ENCODE measurements at regions not wholly inside any gene's neighbourhood (a gene's known extent, or its start where the extent isn't known, plus 50 kb on each side); places are given as distances from the start of the nearest gene placed in this dataset.

GRCh38 chr3:99545941-99546580, 92.3 kb upstream of the COL8A1 start:
- H3K9ac ChIP-seq (ENCODE audit: low read length in 3 of 3): no peak overlapping the region
- DNase-seq (peak in 1 of 5 donors; percentile 21), FAIRE-seq (no peak)
- no peak overlapping the region for H3K4me3 ChIP-seq (ENCODE audit: low read length in 3 of 3)
- no peaks in the 10 kb centered on the region for H3K27me3 ChIP-seq (ENCODE audit: control insufficient read depth, insufficient read depth, low read length)
- H3K9me3 ChIP-seq (ENCODE audit: control insufficient read depth in 2 of 3, insufficient read depth in 1 of 3, low read length in 3 of 3): no peaks in the 10 kb centered on the region
- TF ChIP-seq CTCF (IDR thresholded peaks at IDR 0.05; ENCODE audit: borderline replicate concordance, extremely low read depth, insufficient read depth): no peak
- no peak overlapping the region for H3K27ac ChIP-seq (ENCODE audit: low read depth in 2 of 2, low read length in 2 of 2)
- H3K36me3 ChIP-seq (ENCODE audit: control insufficient read depth in 2 of 3, insufficient read depth in 3 of 3, low read length in 3 of 3): no peaks in the 10 kb centered on the region
- H3K4me1 ChIP-seq (ENCODE audit: control insufficient read depth in 2 of 3, insufficient read depth in 2 of 3, low read depth in 1 of 3, low read length in 3 of 3): peaks cover 0 to 4% (median 2%) of the 10 kb centered on the region in 3 donors
- intact Hi-C loops (cut with DNase I): no loop called here

GRCh38 chr3:99544786-99545281, 93.6 kb upstream of the COL8A1 start:
- Histone ChIP-seq H3K4me3 (ENCODE audit: low read length in 3 of 3) (no peak overlapping the region), H3K9ac (ENCODE audit: low read length in 3 of 3) (no peak overlapping the region), H3K36me3 (ENCODE audit: control insufficient read depth in 2 of 3, insufficient read depth in 3 of 3, low read length in 3 of 3) (no peaks in the 10 kb centered on the region), H3K9me3 (ENCODE audit: control insufficient read depth in 2 of 3, insufficient read depth in 1 of 3, low read length in 3 of 3) (no peaks in the 10 kb centered on the region), H3K27ac (ENCODE audit: low read depth in 2 of 2, low read length in 2 of 2) (no peak overlapping the region), H3K4me1 (ENCODE audit: control insufficient read depth in 2 of 3, insufficient read depth in 2 of 3, low read depth in 1 of 3, low read length in 3 of 3) (peaks cover 0 to 4% (median 2%) of the 10 kb centered on the region in 3 donors), H3K27me3 (ENCODE audit: control insufficient read depth, insufficient read depth, low read length) (no peaks in the 10 kb centered on the region)
- DNase-seq (peak in 2 of 5 donors; percentile 65 to 75), FAIRE-seq (no peak)
- intact Hi-C loops (cut with DNase I): no loop called here
- TF ChIP-seq CTCF (IDR thresholded peaks at IDR 0.05; ENCODE audit: borderline replicate concordance, extremely low read depth, insufficient read depth): no peak

- FAIRE-seq (no peak), DNase-seq (no peak)
- Histone ChIP-seq H3K27ac (ENCODE audit: low read depth in 2 of 2, low read length in 2 of 2) (no peak overlapping the region), H3K27me3 (ENCODE audit: control insufficient read depth, insufficient read depth, low read length) (no peaks in the 10 kb centered on the region), H3K9ac (ENCODE audit: low read length in 3 of 3) (no peak overlapping the region), H3K4me1 (ENCODE audit: control insufficient read depth in 2 of 3, insufficient read depth in 2 of 3, low read depth in 1 of 3, low read length in 3 of 3) (peaks cover 0 to 4% (median 2%) of the 10 kb centered on the region in 3 donors), H3K9me3 (ENCODE audit: control insufficient read depth in 2 of 3, insufficient read depth in 1 of 3, low read length in 3 of 3) (no peaks in the 10 kb centered on the region), H3K4me3 (ENCODE audit: low read length in 3 of 3) (no peak overlapping the region), H3K36me3 (ENCODE audit: control insufficient read depth in 2 of 3, insufficient read depth in 3 of 3, low read length in 3 of 3) (no peaks in the 10 kb centered on the region)
- TF ChIP-seq CTCF (IDR thresholded peaks at IDR 0.05; ENCODE audit: borderline replicate concordance, extremely low read depth, insufficient read depth): no peak
- intact Hi-C loops (cut with DNase I): no loop called here
Measured at GRCh38 chr3:99543796-99544195, 94.6 kb upstream of the COL8A1 start.

Data from kidney (tissue), 13 donors.